Activated naive CD4-positive, alpha-beta T cell treated with anti-CD3 and anti-CD28 coated beads for 36 hours (primary cell): ENCODE measurements at regions not wholly inside any gene's neighbourhood (a gene's known extent, or its start where the extent isn't known, plus 50 kb on each side); places are given as distances from the start of the nearest gene placed in this dataset.
"Not testable (repeated sequence)": the region's sequence is repeated elsewhere in the genome, so short reads cannot be mapped to it uniquely, and the experiment has no call there.

Experiments
- CTCF ChIA-PET: fragments of 350-600 bp; sonication (Branson Sonifier 250); formaldehyde crosslinking; loops from one replicate; lab custom pipeline; 2021; ENCODE audit warnings: antibody characterized with exemption; lab: Charles Lee
- DNase-seq: peaks from one replicate; pipeline ENCODE4 v3.0.0-alpha.2; 2020
- H3K27ac Mint-ChIP-seq: one replicate; pipeline ENCODE4 v1.8.0; 2021; ENCODE audit warnings: mild to moderate bottlenecking, mixed read lengths
- H3K27me3 Mint-ChIP-seq: one replicate; pipeline ENCODE4 v1.8.0; 2021; ENCODE audit warnings: low read depth, mixed read lengths
- H3K36me3 Mint-ChIP-seq: one replicate; pipeline ENCODE4 v1.8.0; 2021; ENCODE audit warnings: low read depth, mixed read lengths
- H3K4me1 Mint-ChIP-seq: one replicate; pipeline ENCODE4 v1.8.0; 2021; ENCODE audit warnings: low read depth, mixed read lengths
- H3K4me3 Mint-ChIP-seq: one replicate; pipeline ENCODE4 v1.8.0; 2021; ENCODE audit warnings: mild to moderate bottlenecking, moderate library complexity, mixed read lengths
- H3K9me3 Mint-ChIP-seq: one replicate; pipeline ENCODE4 v1.8.0; 2021; ENCODE audit warnings: mixed read lengths
- intact Hi-C: fragments of 100-400 bp; cut with micrococcal nuclease; formaldehyde crosslinking; loops from one replicate; pipeline ENCODE4 v1.15.1; 2023

GRCh38 chr14:105620865-105621471 is 94.6 kb downstream of the TMEM121 start:
- H3K27ac Mint-ChIP-seq, H3K27me3 Mint-ChIP-seq, CTCF ChIA-PET, intact Hi-C loops, H3K4me3 Mint-ChIP-seq, H3K4me1 Mint-ChIP-seq, DNase-seq, H3K9me3 Mint-ChIP-seq, H3K36me3 Mint-ChIP-seq: not testable (repeated sequence)

- H3K27me3 Mint-ChIP-seq, H3K9me3 Mint-ChIP-seq, H3K4me1 Mint-ChIP-seq, CTCF ChIA-PET, DNase-seq, intact Hi-C loops, H3K36me3 Mint-ChIP-seq, H3K27ac Mint-ChIP-seq, H3K4me3 Mint-ChIP-seq: not testable (repeated sequence)
These were observed 95.3 kb downstream of the TMEM121 start for GRCh38 chr14:105621479-105622328.

GRCh38 chr14:105622329-105622955 is 96.1 kb downstream of the TMEM121 start:
- Mint-ChIP-seq H3K36me3 (no peaks in the 10 kb centered on the region), H3K27ac (no peak overlapping the region), H3K9me3 (no peaks in the 10 kb centered on the region), H3K27me3 (no peaks in the 10 kb centered on the region), H3K4me1 (no peaks in the 10 kb centered on the region), H3K4me3 (no peak overlapping the region)
- CTCF ChIA-PET = no interaction called here
- no peak for DNase-seq
- intact Hi-C loops = no loop called here

- DNase-seq, H3K4me3 Mint-ChIP-seq, H3K27ac Mint-ChIP-seq, H3K36me3 Mint-ChIP-seq, intact Hi-C loops, CTCF ChIA-PET, H3K27me3 Mint-ChIP-seq, H3K4me1 Mint-ChIP-seq, H3K9me3 Mint-ChIP-seq: not testable (repeated sequence)
These were observed 96.8 kb downstream of the TMEM121 start for GRCh38 chr14:105623178-105623577.

GRCh38 chr14:105624346-105624745 is 98.0 kb downstream of the TMEM121 start:
- H3K27me3 Mint-ChIP-seq, DNase-seq, H3K9me3 Mint-ChIP-seq, H3K36me3 Mint-ChIP-seq, intact Hi-C loops, H3K4me3 Mint-ChIP-seq, H3K27ac Mint-ChIP-seq, CTCF ChIA-PET, H3K4me1 Mint-ChIP-seq: not testable (repeated sequence)

- H3K4me1 Mint-ChIP-seq, DNase-seq, H3K36me3 Mint-ChIP-seq, H3K9me3 Mint-ChIP-seq, H3K27me3 Mint-ChIP-seq, CTCF ChIA-PET, intact Hi-C loops, H3K27ac Mint-ChIP-seq, H3K4me3 Mint-ChIP-seq: not testable (repeated sequence)
These were observed 98.5 kb downstream of the TMEM121 start for GRCh38 chr14:105624749-105625434.

GRCh38 chr14:105625448-105625847 is 99.1 kb downstream of the TMEM121 start:
- H3K27me3 Mint-ChIP-seq, DNase-seq, H3K4me3 Mint-ChIP-seq, H3K36me3 Mint-ChIP-seq, H3K9me3 Mint-ChIP-seq, H3K4me1 Mint-ChIP-seq, H3K27ac Mint-ChIP-seq, CTCF ChIA-PET, intact Hi-C loops: not testable (repeated sequence)

- intact Hi-C loops, H3K4me1 Mint-ChIP-seq, H3K27ac Mint-ChIP-seq, CTCF ChIA-PET, H3K9me3 Mint-ChIP-seq, H3K36me3 Mint-ChIP-seq, H3K4me3 Mint-ChIP-seq, H3K27me3 Mint-ChIP-seq, DNase-seq: not testable (repeated sequence)
These were observed 99.7 kb downstream of the TMEM121 start for GRCh38 chr14:105626111-105626510.

GRCh38 chr14:105626651-105627050 is 100.3 kb downstream of the TMEM121 start:
- CTCF ChIA-PET, H3K4me3 Mint-ChIP-seq, intact Hi-C loops, DNase-seq, H3K27ac Mint-ChIP-seq, H3K9me3 Mint-ChIP-seq, H3K36me3 Mint-ChIP-seq, H3K4me1 Mint-ChIP-seq, H3K27me3 Mint-ChIP-seq: not testable (repeated sequence)

- H3K9me3 Mint-ChIP-seq, H3K27ac Mint-ChIP-seq, DNase-seq, H3K27me3 Mint-ChIP-seq, H3K4me3 Mint-ChIP-seq, H3K36me3 Mint-ChIP-seq, H3K4me1 Mint-ChIP-seq, CTCF ChIA-PET, intact Hi-C loops: not testable (repeated sequence)
These were observed 100.9 kb downstream of the TMEM121 start for GRCh38 chr14:105627287-105627686.

- CTCF ChIA-PET = no interaction called here
- H3K4me3 Mint-ChIP-seq = no peak overlapping the region
- H3K4me1 Mint-ChIP-seq = no peaks in the 10 kb centered on the region
These were observed 101.3 kb downstream of the TMEM121 start for GRCh38 chr14:105627701-105628100.

GRCh38 chr14:105628126-105628525 is 101.7 kb downstream of the TMEM121 start:
- H3K27me3 Mint-ChIP-seq, H3K27ac Mint-ChIP-seq, H3K36me3 Mint-ChIP-seq, H3K4me1 Mint-ChIP-seq, intact Hi-C loops, DNase-seq, CTCF ChIA-PET, H3K4me3 Mint-ChIP-seq: not testable (repeated sequence)
- peaks cover 11% of the 10 kb centered on the region for H3K9me3 Mint-ChIP-seq

More at GRCh38 chr14:105627701-105628100, 101.3 kb downstream of the TMEM121 start:
- H3K9me3 Mint-ChIP-seq = peaks cover 7% of the 10 kb centered on the region
- H3K36me3 Mint-ChIP-seq = no peaks in the 10 kb centered on the region
- intact Hi-C loops = no loop called here
- no peak overlapping the region for H3K27ac Mint-ChIP-seq
- no peaks in the 10 kb centered on the region for H3K27me3 Mint-ChIP-seq
- no peak for DNase-seq
